HG03045 (cell line): ENCODE measurements at regions not wholly inside any gene's neighbourhood (a gene's known extent, or its start where the extent isn't known, plus 50 kb on each side); places are given as distances from the start of the nearest gene placed in this dataset.
"Not testable (repeated sequence)": the region's sequence is repeated elsewhere in the genome, so short reads cannot be mapped to it uniquely, and the experiment has no call there.

Experiments used
- ATAC-seq: cut with Tn5 transposase; IDR thresholded peaks from one replicate; pipeline ENCODE4 v1.9.1; 2021; ENCODE audit warnings: mild to moderate bottlenecking, moderate library complexity; ENCODE audit not compliant: unreplicated experiment

- no peak for ATAC-seq
Measured at GRCh38 chr17:70687421-70687820, 518.1 kb downstream of the KCNJ2 start.

- no peak for ATAC-seq
Measured at GRCh38 chr17:70691150-70691549, 521.8 kb downstream of the KCNJ2 start.

- ATAC-seq: no peak
Measured at GRCh38 chr17:70699408-70699807, 530.1 kb downstream of the KCNJ2 start.

GRCh38 chr17:70702683-70703255, 533.4 kb downstream of the KCNJ2 start:
- no peak for ATAC-seq

- ATAC-seq: no peak
Measured at GRCh38 chr17:70709596-70709995, 540.3 kb downstream of the KCNJ2 start.

GRCh38 chr17:70713694-70714093, 544.4 kb downstream of the KCNJ2 start:
- no peak for ATAC-seq

- no peak for ATAC-seq
Measured at GRCh38 chr17:70716551-70716950, 547.2 kb downstream of the KCNJ2 start.

GRCh38 chr17:70717042-70717441, 547.7 kb downstream of the KCNJ2 start:
- ATAC-seq: no peak

GRCh38 chr17:70736375-70736957, 567.1 kb downstream of the KCNJ2 start:
- ATAC-seq: no peak

- ATAC-seq: no peak
Measured at GRCh38 chr17:70739065-70739464, 569.7 kb downstream of the KCNJ2 start.

GRCh38 chr17:70746574-70746973, 577.2 kb downstream of the KCNJ2 start:
- ATAC-seq: not testable (repeated sequence)

GRCh38 chr17:70750983-70751382, 581.7 kb downstream of the KCNJ2 start:
- ATAC-seq: no peak

GRCh38 chr17:70752461-70752860, 583.1 kb downstream of the KCNJ2 start:
- not testable (repeated sequence) for ATAC-seq

- ATAC-seq: no peak
Measured at GRCh38 chr17:70752966-70753467, 583.7 kb downstream of the KCNJ2 start.

- no peak for ATAC-seq
Measured at GRCh38 chr17:70763018-70763417, 593.7 kb downstream of the KCNJ2 start.

GRCh38 chr17:70767102-70767701, 597.9 kb downstream of the KCNJ2 start:
- ATAC-seq: no peak

GRCh38 chr17:70769956-70770355, 600.6 kb downstream of the KCNJ2 start:
- ATAC-seq: no peak

- no peak for ATAC-seq
Measured at GRCh38 chr17:70771804-70772386, 602.6 kb downstream of the KCNJ2 start.

- ATAC-seq: no peak
Measured at GRCh38 chr17:70772761-70773160, 603.4 kb downstream of the KCNJ2 start.

GRCh38 chr17:70773258-70773657, 603.9 kb downstream of the KCNJ2 start:
- ATAC-seq: no peak

- ATAC-seq: no peak
Measured at GRCh38 chr17:70774339-70775117, 605.2 kb downstream of the KCNJ2 start.
